Transverse colon (tissue), 4 donors: ENCODE measurements at regions not wholly inside any gene's neighbourhood (a gene's known extent, or its start where the extent isn't known, plus 50 kb on each side); places are given as distances from the start of the nearest gene placed in this dataset.

ENCODE experiments used
- CTCF ChIP-seq, 5 experiments: fragments of 200-600 bp in 3 of 5; fragments of 450-650 bp in 2 of 5; sonication (generic) in 3 of 5; IDR thresholded peaks; 1 replicate in 2 of 5; 2 replicates in 3 of 5; pipeline ENCODE4 v1.5.1; 2016 to 2017; ENCODE audit warnings: antibody characterized with exemption in 5 of 5, inconsistent platforms in 3 of 5, mild to moderate bottlenecking in 2 of 5, moderate library complexity in 1 of 5
- EP300 ChIP-seq: sonication (generic); formaldehyde crosslinking; IDR thresholded peaks from one replicate; pipeline ENCODE4 v1.6.1; 2017; ENCODE audit warnings: antibody characterized with exemption, low read depth
- POLR2A ChIP-seq: fragments of 450-650 bp; IDR thresholded peaks from one replicate; pipeline ENCODE4 v1.6.1; 2016; ENCODE audit warnings: antibody characterized with exemption, mild to moderate bottlenecking, moderate library complexity
- POLR2AphosphoS5 ChIP-seq, 3 donors: sonication (generic); formaldehyde crosslinking; IDR thresholded peaks; one replicate each; pipeline ENCODE4 v1.6.1; 2016; ENCODE audit warnings: antibody characterized with exemption in 3 of 3

DNA sequence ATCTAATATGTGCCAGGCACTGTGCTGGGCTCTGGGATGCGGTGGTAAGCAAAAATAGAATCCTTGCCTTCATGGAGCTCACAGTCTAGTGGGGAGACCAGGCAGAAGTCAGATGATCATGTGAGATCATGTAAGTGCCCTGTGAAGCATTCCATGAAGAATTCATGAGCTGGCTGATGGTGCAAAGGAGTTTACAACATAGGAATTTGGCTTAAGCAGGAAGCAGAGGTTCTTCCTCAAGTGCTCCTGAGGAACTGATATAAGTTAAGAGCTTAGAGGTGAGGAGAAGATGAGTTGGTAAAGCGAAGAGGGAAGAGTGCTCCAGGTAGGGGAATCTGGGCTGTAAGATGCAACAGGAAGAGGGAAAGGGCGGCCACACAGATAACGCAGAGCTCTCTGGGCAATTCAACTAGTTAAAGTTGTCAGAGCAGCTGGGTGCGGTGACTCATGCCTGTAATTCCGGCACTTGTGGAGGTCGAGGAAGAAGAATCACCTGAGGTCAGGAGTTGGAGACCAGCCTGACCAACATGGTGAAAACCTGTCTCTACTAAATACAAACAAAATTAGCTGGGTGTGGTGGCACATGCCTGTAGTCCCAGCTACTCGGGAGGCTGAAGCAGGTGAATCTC is 78.5 kb upstream of the SPATA31D4 start:
- no peak for TF ChIP-seq CTCF (IDR thresholded peaks at IDR 0.05)
- TF ChIP-seq POLR2A = no peak
- no peak for TF ChIP-seq POLR2AphosphoS5 (IDR thresholded peaks at IDR 0.05)
- TF ChIP-seq EP300 = no peak
